Psoas muscle (tissue), 7 donors: ENCODE measurements at regions not wholly inside any gene's neighbourhood (a gene's known extent, or its start where the extent isn't known, plus 50 kb on each side); places are given as distances from the start of the nearest gene placed in this dataset.

Source experiments
- ATAC-seq, 4 donors: fragments of 200-7000 bp; cut with Tn5 transposase; one replicate each; pipeline ENCODE4 v1.9.1; 2020; ENCODE audit warnings: moderate library complexity in 3 of 4, mild to moderate bottlenecking in 2 of 4
- DNase-seq, 2 donors: peaks; one replicate each; pipeline ENCODE4 v3.0.0-alpha.2; 2020
- H3K27ac ChIP-seq: fragments of 200-600 bp; one replicate; pipeline ENCODE4 v1.8.0; 2022
- H3K27me3 ChIP-seq, 3 donors: fragments of 200-600 bp in 1 of 3; one replicate each; pipeline versions ENCODE4 v1.6.1 to v1.8.0; 2013 to 2022; ENCODE audit warnings: low read length in 2 of 3, mild to moderate bottlenecking in 2 of 3, moderate library complexity in 1 of 3; ENCODE audit not compliant: insufficient read depth in 3 of 3
- H3K36me3 ChIP-seq, 2 donors: fragments of 200-600 bp in 1 of 2; one replicate each; pipeline versions ENCODE4 v1.6.1 to v1.8.0; 2013 to 2022; ENCODE audit warnings: low read depth in 1 of 2, mild to moderate bottlenecking in 1 of 2, moderate library complexity in 1 of 2; ENCODE audit not compliant: insufficient read depth in 1 of 2
- H3K4me1 ChIP-seq: fragments of 200-600 bp; one replicate; pipeline ENCODE4 v1.8.0; 2022
- H3K4me3 ChIP-seq: fragments of 200-600 bp; one replicate; pipeline ENCODE4 v1.8.0; 2022; ENCODE audit warnings: mild to moderate bottlenecking
- H3K9me3 ChIP-seq: fragments of 200-600 bp; one replicate; pipeline ENCODE4 v1.8.0; 2022
- CTCF ChIP-seq: fragments of 200-600 bp; IDR thresholded peaks from one replicate; pipeline ENCODE4 v1.8.0; 2022; ENCODE audit warnings: antibody characterized with exemption
- WGBS, 3 donors: extraction: QIAGEN DNeasy Blood & Tissue Kit; methylation state at CpG; one replicate each; pipeline versions ENCODE4 v1.1.6 to v1.1.7; 2013; 5-methylcytosine and 5-hydroxymethylcytosine counted together
- intact Hi-C, 2 donors: fragments of 100-400 bp; cut with DNase I; formaldehyde crosslinking; loops; one replicate each; pipeline versions ENCODE4 v1.11.0 to v1.14.2; 2022
- donor health status: healthy with polysubstance abuse.
- donor health status: DM: no; HTN: no; CAD: no; lungs with moderate emphysema.
- donor health status: Bipolar disorder and iron deficiency.
- donor health status: healthy.
- donor health status: DM: yes; HTN: yes; CAD: no.
- donor health status: DM: no; HTN: no; CAD: no.
- donor health status: DM: yes; HTN: yes; CAD: no.

GRCh38 chr1:91073299-91073698 is 51.5 kb upstream of the ZNF644 start:
- WGBS, 3 donors, result 48 to 95% (median 68%) methylated on average over 2 of the region's 2 CpGs
- H3K4me1 ChIP-seq, result no peaks in the 10 kb centered on the region
- TF ChIP-seq CTCF, result no peak
- no peak for DNase-seq
- no peak overlapping the region for H3K27ac ChIP-seq
- no peak for ATAC-seq
- no peaks in the 10 kb centered on the region for H3K36me3 ChIP-seq
- no peaks in the 10 kb centered on the region for H3K27me3 ChIP-seq
- H3K9me3 ChIP-seq, result no peaks in the 10 kb centered on the region
- H3K4me3 ChIP-seq, result no peak overlapping the region
- intact Hi-C loops, result no loop called here

- WGBS, 3 donors, result 93 to 96% (median 96%) methylated on average over 5 of the region's 5 CpGs
- DNase-seq (no peak), ATAC-seq (no peak)
- intact Hi-C loops, result no loop called here
- Histone ChIP-seq H3K27me3 (no peaks in the 10 kb centered on the region), H3K4me3 (no peak overlapping the region), H3K27ac (no peak overlapping the region), H3K36me3 (no peaks in the 10 kb centered on the region), H3K9me3 (no peaks in the 10 kb centered on the region), H3K4me1 (no peaks in the 10 kb centered on the region)
- TF ChIP-seq CTCF, result no peak
These were observed 50.0 kb upstream of the ZNF644 start for GRCh38 chr1:91071838-91072237.
